ENCODE measurements at regions not wholly inside any gene's neighbourhood (a gene's known extent, or its start where the extent isn't known, plus 50 kb on each side); places are given as distances from the start of the nearest gene placed in this dataset.

DNA sequence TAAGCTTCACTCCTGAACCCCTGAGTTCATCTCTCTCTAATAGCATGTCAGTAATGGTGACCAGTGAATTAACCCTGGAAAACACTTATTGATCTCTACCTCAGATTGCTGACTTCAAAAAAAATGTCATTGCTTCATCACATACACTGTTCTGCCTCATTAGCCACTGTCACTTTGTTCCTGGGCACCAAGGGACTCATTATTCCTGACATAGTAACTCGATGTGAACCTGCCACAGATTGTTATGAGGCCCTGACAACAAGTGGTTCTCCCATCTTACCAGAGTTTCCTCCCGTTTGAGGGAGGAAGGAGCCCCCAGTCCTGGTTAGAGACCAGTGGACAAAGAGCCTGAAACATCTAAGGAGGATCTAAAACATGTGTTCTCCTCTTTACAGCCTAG is 403.3 kb upstream of the SMIM21 start:
- TF ChIP-seq POLR2A (IDR thresholded peaks at IDR 0.05), result no peak
- TF ChIP-seq, protein P1, sequence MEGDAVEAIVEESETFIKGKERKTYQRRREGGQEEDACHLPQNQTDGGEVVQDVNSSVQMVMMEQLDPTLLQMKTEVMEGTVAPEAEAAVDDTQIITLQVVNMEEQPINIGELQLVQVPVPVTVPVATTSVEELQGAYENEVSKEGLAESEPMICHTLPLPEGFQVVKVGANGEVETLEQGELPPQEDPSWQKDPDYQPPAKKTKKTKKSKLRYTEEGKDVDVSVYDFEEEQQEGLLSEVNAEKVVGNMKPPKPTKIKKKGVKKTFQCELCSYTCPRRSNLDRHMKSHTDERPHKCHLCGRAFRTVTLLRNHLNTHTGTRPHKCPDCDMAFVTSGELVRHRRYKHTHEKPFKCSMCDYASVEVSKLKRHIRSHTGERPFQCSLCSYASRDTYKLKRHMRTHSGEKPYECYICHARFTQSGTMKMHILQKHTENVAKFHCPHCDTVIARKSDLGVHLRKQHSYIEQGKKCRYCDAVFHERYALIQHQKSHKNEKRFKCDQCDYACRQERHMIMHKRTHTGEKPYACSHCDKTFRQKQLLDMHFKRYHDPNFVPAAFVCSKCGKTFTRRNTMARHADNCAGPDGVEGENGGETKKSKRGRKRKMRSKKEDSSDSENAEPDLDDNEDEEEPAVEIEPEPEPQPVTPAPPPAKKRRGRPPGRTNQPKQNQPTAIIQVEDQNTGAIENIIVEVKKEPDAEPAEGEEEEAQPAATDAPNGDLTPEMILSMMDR (IDR thresholded peaks at IDR 0.05), result no peak
